ENCODE measurements at regions not wholly inside any gene's neighbourhood (a gene's known extent, or its start where the extent isn't known, plus 50 kb on each side); places are given as distances from the start of the nearest gene placed in this dataset.

DNA sequence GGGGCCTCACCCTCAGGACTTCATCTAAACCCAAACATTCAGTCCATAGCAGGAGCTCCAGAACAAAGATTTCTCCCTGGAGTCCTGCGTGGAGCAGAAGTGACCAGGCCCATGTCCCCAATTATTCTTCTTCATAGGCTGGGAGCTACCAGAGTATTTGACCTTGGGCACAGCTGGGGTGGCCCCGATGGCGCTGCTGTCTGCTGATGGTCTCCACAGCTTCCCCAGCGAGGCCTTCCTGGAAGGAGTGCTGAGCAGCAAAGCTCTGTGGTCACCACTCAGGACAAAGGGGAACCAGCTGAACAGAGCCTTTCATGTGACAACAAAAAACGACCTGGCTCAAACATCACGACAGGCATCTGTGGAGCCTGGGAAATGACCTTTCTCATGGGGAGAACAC is 62.7 kb upstream of the ARGLU1 start:
- no peak for DNase-seq

- DNase-seq: no peak
These were observed 62.2 kb upstream of the ARGLU1 start for GRCh38 chr13:106630162-106630561.

- no peak for DNase-seq
These were observed 61.2 kb upstream of the ARGLU1 start for GRCh38 chr13:106628936-106629659.

DNA sequence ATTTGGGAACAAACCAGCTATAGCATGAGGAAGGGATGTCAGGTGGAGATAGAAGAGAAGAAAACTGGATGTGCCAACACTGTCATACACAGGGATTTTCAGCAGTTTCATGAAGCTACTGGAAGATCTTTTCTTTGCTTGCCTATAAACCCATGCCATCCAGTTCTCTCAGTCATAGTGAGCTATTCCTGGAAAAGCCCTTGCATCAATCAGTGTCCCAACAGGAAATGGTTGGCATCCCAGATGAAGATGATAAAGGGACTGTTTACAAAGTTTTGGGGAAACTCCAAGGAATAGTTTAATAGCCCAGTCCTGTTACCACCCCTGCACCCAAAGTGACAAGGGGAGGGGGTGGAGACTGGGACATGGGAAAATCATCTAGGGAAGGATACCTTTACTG is 58.5 kb upstream of the ARGLU1 start:
- DNase-seq: no peak

GRCh38 chr13:106625578-106625977 is 57.6 kb upstream of the ARGLU1 start:
- no peak for DNase-seq

DNA sequence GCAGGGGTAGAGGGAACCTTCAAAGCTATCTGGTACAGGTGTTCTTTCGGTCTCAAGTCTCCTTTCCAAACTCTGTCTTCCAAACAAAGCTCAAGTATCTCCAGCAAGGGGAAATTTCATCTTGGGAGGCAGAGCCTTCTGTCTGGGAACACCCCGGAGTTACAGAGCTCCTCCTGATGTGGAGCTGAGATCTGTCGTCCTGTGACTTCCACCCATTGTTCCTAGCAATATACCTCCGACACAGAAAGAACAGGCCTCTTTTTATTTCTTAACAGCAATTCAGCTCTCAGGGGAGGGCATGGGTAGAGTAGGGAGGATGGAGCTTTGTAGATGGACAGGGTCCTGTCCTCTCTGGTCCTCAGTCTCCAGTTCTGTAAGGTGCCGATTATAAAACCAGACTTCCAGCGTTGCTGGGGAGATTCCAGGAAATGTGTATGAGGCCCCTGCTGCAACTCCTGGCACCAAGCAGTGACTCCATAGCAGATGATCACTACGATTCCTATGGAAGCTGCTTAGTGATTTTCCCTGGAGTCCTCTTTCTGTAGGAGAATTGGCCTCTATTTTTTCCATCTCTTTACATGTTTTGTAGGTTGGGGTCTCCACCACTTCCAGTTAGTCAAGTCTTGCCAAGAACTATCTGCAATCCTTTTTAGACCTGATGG is 56.0 kb upstream of the ARGLU1 start:
- no peak for DNase-seq

- no peak for DNase-seq
These were observed 53.9 kb upstream of the ARGLU1 start for GRCh38 chr13:106621833-106622232.

GRCh38 chr13:106619688-106620555 is 52.0 kb upstream of the ARGLU1 start:
- peak; percentile 63 for DNase-seq

Data from fibroblast of skin of right biceps (primary cell).